ENCODE measurements at regions not wholly inside any gene's neighbourhood (a gene's known extent, or its start where the extent isn't known, plus 50 kb on each side); places are given as distances from the start of the nearest gene placed in this dataset.

DNA sequence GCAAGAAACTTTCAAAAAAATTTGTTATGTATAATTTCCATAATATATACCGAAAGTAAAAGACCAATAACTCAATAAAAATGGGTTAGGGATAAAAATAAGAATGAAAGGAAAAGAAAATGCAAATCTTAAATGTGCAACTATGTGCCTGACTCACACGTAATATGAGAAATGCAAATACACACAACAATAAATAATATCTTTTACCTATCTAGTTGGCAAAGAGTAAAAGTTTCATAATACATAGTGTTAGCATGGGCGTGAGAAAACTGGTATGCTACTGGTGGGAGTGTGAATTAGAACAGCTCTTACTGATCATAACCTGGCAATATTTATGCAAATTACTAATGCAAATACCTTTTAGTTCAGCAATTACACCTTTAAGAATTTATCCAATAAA lies 438.5 kb upstream of the CITED2 start:
- DNase-seq: no peak

DNA sequence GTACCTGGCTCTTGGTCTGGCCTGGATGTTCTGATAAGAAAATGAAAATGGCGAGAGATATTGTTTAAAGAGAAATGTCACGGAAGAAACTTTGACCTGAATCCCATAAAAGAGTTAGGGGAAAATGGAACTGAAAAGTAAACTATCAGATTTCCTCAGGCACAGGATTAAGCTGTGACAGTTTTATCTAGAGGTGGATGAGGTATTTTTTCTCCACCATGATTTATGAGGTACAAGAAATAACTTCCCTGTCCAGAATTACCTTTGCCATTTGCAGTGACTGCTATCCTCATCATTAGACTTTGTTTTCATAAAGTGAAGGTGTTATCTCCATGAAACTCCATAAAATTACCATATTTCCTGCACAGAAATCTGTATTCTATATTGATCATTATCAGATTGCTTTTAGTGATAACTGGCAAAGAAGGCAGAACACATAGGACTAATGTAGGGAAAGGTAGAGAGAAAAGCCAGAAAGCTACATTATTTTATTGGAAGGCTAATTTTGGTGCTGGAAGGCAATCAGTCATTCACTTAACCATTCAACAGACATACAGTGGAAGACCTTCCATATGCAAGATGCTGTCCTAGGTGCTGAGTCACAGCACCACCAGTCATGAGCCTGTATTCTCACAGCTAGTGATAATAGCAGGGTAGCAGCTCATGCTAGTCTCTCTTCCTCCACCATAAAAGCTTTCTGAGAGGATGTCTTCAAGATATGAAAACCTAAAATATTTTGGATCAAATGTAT lies 427.3 kb upstream of the CITED2 start:
- peak; percentile 29 for DNase-seq

DNA sequence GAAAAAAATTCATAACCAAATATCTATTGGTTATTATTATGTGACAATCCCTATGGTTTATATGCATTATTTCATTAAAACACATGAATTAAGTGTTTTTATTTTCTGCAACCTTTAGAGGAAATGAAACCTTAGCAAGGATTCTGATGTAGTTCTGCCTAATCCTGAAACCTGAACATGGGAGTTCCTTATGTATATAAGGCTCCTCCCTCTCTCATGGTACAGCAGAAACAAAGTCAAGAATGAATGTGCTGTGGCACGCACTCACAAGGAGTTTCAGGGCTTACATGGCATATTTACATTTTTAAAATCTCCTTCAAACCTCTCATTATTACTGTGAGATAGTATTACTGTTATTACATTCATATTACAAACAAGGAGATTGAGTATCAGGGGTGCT lies 426.4 kb upstream of the CITED2 start:
- DNase-seq: no peak

- no peak for DNase-seq
Observed at GRCh38 chr6:139790527-139790926, 416.1 kb upstream of the CITED2 start.

DNA sequence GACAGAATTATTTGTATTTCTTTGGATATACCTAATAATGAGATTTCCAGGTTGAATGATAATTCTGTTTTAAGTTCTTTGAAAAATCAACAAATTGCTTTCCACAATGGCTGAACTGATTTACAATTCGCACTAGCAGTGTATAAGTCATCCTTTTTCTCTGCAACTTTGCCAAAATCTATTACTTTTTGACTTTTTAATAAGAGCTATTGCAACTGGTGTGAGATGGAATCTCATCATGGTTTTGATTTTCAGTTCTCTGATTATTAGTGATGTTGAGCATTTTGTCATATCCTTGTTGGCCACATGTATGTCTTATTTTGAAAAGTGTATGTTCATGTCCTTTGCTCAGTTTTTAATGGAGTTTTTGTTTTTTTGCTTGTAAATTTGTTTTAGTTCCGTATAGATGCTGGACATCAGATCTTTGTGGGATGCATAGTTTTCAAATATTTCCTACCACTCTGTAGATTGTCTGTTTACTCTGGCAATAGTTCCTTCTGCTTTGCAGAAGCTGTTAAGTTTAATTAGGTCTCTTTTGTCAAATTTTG lies 409.8 kb upstream of the CITED2 start:
- DNase-seq: no peak

DNA sequence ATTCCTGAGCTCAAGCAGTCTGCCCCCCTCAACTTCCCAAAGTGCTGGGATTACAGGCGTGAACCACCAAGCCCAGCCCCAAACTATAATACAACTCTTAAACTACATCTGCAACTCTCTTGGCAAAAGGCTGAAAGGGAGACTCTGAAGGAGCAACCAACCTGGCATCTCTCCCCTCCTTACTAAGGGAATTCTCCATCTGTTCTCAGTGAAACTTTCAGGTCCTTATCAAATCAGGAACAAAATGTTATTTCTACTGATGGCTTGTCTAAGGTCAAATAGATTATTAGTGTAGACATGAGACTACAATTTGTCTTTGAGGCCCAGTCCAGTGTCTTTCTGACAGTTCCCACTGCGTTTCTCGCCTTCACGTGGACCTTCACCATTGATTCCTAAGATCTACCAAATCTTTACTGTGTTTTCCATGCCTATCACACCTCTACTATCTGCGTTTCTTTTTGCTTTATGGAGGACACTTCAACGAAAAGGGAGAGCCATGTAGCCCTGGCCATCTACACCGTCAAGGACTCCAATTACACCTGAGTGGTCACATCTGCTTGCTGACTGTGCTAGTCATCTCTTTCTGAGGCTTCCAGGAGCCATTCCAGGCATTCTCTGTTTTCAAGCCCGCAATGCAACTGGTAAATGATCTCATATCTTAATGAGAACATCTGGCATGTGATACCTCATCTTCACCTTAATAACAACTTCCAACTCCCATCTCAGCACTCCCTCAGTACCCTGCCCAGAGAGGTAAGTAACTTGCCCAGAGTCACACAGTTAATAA lies 405.7 kb upstream of the CITED2 start:
- DNase-seq: no peak

DNA sequence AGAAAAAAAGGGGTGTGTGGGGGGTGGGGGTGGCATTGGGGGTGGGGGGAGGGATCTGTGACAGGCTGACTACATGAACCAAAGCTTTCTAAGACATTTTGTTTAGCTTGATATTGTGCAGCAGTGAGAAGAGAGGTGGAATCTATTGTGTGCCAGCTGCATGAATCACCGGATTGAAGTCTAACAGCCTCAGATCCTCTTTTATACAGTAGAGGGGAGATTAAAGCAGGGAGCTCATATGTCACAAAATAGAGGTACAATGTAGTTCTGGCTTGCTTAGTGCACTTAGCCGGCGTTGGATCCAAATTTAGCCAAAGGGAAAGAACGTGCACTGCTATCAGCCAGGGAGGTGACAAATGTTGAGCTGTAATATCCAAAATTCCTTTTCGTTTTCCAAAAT lies 404.2 kb upstream of the CITED2 start:
- peak; percentile 57 for DNase-seq

DNA sequence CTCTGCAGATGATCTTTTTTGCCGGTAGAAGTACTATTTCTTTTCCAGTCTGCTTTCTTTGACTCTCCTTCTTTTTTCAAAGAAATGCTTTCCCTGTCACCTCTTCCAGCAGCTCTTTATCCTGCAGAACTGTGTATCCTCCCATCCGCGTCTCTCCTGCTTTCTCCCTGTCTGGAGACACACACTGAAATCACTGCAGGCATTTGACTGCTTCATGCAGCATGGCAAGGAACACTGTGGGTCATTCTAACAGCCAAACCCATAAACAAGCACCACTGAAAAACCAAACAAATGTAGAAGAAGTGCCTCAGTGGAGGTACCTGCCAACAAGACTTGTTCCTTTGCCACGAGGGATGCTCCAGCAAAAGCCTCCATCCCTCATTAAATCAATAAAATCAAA lies 403.7 kb upstream of the CITED2 start:
- no peak for DNase-seq

- DNase-seq: no peak
Observed at GRCh38 chr6:139777202-139777970, 402.9 kb upstream of the CITED2 start.

GRCh38 chr6:139776041-139776440 lies 401.6 kb upstream of the CITED2 start:
- no peak for DNase-seq

- DNase-seq: no peak
Observed at GRCh38 chr6:139768196-139768595, 393.7 kb upstream of the CITED2 start.

DNA sequence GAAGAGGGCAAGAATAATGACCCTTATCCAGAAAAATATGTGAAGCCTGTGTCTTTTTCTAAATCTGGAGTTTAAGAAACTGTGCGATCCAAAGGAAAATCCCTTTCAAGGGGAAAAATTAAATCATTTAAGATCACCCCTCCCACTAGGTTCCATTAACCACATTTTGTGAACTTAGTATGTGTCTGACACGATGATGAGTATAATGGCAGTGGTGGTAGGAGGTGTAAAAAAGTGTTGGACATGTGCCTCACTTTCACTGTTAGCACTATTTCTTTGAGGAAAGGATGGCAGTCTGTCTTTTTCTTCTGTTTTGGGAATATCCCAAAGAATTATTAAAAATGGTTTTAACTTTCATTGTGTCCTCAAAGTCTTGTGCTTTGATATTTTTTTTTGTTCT lies 392.3 kb upstream of the CITED2 start:
- DNase-seq: no peak

DNA sequence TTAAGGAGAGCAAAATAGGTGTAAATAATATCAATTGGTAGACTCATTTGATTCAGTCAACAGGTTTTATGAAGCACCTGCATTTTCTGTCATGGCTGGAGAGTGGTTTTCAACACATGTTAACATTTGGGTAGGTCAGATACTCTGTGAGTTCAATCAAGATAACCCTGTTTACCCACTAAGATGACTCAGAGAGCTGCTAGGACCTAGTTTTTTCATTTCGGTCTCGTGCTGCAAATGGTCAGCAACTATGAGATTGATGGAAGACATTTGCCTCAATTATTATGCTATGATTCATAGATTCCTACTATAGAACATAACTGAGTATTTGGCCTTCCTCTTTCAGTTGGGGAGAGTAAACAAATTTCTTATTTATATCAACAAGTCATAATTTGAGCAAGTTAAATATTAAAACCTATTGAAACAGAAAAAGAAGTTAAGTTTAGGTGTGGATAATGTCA lies 391.4 kb upstream of the CITED2 start:
- DNase-seq: peak; percentile 54

DNA sequence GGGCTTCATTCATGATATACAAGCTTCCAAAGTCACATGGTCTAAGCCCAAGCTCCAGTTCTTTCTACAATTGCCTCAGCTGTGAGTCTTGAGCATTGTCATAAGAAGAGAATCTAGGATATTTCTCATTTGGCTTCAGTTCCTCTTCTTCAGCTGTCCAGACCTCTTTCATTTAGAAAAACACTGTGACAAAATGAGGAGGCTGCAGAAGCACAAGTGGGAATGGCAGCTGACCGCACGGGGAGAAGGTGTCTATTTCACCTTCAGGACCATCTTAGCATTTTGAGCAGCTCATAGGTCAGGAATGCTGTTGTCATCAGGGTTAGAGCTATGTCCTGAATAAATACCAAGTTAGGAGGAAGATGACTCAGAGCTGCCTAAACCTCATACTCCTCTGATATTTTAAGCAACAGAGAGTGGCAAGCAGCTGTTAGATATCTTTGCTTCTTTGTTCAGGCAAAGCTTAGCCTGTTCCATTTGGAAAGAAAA lies 390.1 kb upstream of the CITED2 start:
- DNase-seq: peak; percentile 99

DNA sequence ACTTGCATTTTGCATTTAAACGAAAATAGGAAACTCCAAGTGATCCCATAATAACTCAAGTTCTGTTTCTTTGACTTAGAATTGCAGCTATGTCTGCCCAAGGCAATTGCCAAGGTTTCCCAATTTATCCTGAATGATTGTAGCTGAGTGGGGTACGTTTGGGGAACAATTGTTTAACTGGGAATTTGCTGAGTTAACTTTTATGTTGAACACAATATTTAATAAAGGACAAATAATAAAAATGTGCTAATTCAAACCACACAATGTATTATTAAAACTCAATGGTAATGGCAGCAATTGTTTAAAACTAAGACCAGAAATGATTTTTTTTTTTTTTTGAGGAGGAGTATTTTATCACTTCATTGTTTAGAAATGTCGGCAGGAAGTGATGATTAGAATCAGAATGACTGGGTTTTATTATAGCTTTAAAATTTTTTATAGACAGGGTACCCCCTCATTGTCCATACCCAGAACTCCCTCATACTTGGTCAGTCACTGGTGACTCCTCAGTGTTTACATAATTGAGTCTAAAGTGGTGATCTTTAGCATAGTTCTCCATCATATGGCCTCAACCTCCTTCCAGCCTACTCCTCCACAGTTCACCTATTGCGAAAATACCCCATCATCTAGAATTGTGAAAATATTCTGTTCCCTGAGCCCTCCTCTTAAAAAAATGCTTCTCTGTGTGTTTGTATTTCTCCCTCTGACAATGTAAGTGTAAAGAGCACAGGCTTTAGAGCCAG lies 389.2 kb upstream of the CITED2 start:
- peak; percentile 51 for DNase-seq

GRCh38 chr6:139762587-139763031 lies 388.2 kb upstream of the CITED2 start:
- peak; percentile 57 for DNase-seq

DNA sequence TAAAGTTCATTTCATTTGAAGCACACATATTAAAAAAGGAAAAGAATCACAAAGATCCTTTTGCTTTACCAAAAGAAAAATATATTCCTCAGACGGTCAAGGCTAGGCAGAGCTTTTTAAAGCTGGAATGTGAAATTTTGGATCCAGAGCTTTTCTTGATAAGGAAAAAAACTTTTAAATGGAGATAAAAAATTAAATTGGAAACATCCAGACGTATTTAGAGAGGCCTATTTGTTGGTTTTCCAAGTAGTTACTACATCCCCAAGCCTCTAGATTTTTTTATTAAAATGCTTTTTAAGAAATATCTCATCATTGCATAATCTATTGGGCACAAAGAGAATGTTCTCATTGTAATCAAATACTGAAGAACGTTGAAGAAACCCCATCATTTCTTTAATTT lies 385.7 kb upstream of the CITED2 start:
- DNase-seq: no peak

DNA sequence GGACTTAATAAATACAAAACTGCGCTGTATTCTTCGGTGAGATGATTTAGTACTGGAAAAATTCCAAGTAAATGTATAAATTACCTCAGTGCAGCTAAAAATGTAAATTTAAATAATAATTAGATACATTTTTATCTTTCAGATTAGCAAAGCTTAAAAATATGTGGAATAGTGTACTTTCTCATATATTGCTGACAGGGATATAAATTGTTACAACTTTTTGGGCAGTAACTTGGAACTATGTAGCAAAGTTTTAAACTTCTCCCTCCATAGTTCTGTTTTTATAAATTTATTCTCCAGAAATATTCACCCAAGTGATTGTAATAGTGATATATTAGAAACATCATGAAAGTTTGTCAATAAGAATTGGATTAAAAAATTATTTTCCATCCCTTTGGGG lies 384.6 kb upstream of the CITED2 start:
- DNase-seq: no peak

DNA sequence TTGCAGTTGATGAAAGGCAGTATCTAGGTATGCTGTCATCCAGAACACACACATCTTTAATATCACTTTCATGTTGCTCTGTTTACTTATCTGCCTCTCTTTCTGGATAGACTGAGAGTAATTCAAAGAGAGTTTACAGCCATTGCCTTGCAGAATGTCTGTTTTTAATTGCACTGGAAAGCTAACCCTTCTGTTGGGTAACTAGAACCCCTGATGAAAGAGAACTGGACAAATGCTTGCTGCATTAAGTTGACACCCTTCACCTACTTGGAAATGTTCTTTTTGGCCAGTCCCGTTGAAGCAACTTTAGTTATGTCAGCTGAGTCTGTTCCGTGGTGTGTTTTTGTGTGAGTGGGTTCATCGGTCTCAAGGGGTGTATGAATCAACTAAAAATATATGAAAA lies 383.8 kb upstream of the CITED2 start:
- DNase-seq: no peak

DNA sequence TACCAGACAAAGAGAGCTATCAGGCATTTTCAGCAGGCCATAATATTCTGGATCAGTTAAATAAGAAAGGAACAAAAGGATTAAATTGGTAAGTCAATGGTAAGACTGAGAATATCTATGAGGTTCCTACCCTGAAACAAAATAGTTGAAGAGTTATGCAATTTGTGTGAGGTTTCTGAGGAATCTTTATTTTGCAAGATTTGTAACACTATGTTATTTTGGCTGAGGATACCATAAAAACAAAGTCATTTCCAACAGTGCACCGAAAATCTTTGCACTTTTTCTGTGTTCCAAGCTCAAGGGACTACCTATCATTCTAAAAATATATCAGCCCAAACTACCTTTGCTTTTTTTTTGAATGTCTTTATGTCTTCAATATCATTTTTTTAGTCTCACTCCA lies 383.3 kb upstream of the CITED2 start:
- peak; percentile 72 for DNase-seq

- no peak for DNase-seq
Observed at GRCh38 chr6:139756381-139756780, 381.9 kb upstream of the CITED2 start.

Data from fibroblast of skin of right biceps (primary cell).